ENCODE measurements at regions not wholly inside any gene's neighbourhood (a gene's known extent, or its start where the extent isn't known, plus 50 kb on each side); places are given as distances from the start of the nearest gene placed in this dataset.

- WGBS (ENCODE audit: extremely low coverage, insufficient read length, low lambda C conversion rate): no CpG with 5 or more reads among the region's 5 CpGs
- H3K79me2 ChIP-seq (ENCODE audit: insufficient read depth, low read length): no peaks in the 10 kb centered on the region
- no peak overlapping the region for H2AK5ac ChIP-seq (ENCODE audit: insufficient read length, low read length)
- H3K36me3 Mint-ChIP-seq (ENCODE audit: insufficient read depth in 1 of 3, low read depth in 3 of 3): no peaks in the 10 kb centered on the region
- H3K4me1 ChIP-seq (ENCODE audit: insufficient read depth, low read length): peaks cover 2% of the 10 kb centered on the region; the same call in 1 of the 2 replicates
- H3K18ac ChIP-seq (ENCODE audit: insufficient read length, low read depth, low read length): no peak overlapping the region
- H3K79me1 ChIP-seq (ENCODE audit: insufficient read depth, low read depth, low read length, poor library complexity, severe bottlenecking): no peaks in the 10 kb centered on the region
- H2BK20ac ChIP-seq (ENCODE audit: low read depth, low read length, poor library complexity, severe bottlenecking): no peak overlapping the region
- no peak overlapping the region for H2BK120ac ChIP-seq (ENCODE audit: low read depth, low read length, poor library complexity, severe bottlenecking)
- H4K5ac ChIP-seq (ENCODE audit: insufficient read length, low read depth, low read length): no peak overlapping the region
- no peak overlapping the region for H3K23ac ChIP-seq (ENCODE audit: insufficient read length, low read depth, low read length)
- no peak for TF ChIP-seq CTCF (conservative IDR thresholded peaks at IDR 0.05)
- no peaks in the 10 kb centered on the region for H3K27me3 ChIP-seq (ENCODE audit: insufficient read depth, low read length)
- DNase-seq: no peak
- no peak overlapping the region for H3K27ac ChIP-seq (ENCODE audit: insufficient read length, low read depth, low read length)
- H3T11ph ChIP-seq (ENCODE audit: low read length): no peak overlapping the region
- no peak overlapping the region for H2BK15ac ChIP-seq (ENCODE audit: low read depth, low read length)
- H4K20me1 ChIP-seq (ENCODE audit: control insufficient read depth, insufficient read depth, insufficient read length): no peaks in the 10 kb centered on the region
- H2AFZ ChIP-seq (ENCODE audit: low read length): no peak overlapping the region
- no peak overlapping the region for H3K9ac ChIP-seq (ENCODE audit: extremely low read depth, insufficient read length, low read length)
- H3K4me2 ChIP-seq (ENCODE audit: insufficient read depth, insufficient read length, low read length): no peak overlapping the region
- H3K14ac ChIP-seq (ENCODE audit: insufficient read depth, low read length): no peak overlapping the region
- H4K91ac ChIP-seq (ENCODE audit: insufficient read length, low read depth, low read length): no peak overlapping the region
- no peak overlapping the region for H3K27ac Mint-ChIP-seq
- H3K23me2 ChIP-seq (ENCODE audit: insufficient read length, low read depth, low read length, poor library complexity, severe bottlenecking): no peaks in the 10 kb centered on the region
- no peak overlapping the region for H4K8ac ChIP-seq (replicated peaks; ENCODE audit: insufficient read length, low read depth, low read length)
- no peak overlapping the region for H3K4me3 Mint-ChIP-seq
- no peaks in the 10 kb centered on the region for H3K9me3 Mint-ChIP-seq
- no peak overlapping the region for H3K56ac ChIP-seq (ENCODE audit: insufficient read length, low read depth, low read length)
- no peak overlapping the region for H2BK12ac ChIP-seq (ENCODE audit: insufficient read length, low read depth, low read length)
- H2BK5ac ChIP-seq (ENCODE audit: insufficient read length, low read length): no peak overlapping the region
- peaks cover 20% of the 10 kb centered on the region for H3K27me3 Mint-ChIP-seq (ENCODE audit: low read depth)
- peaks cover 11 to 14% of the 10 kb centered on the region in 2 experiments for H3K4me1 Mint-ChIP-seq
- H3K9me3 ChIP-seq (ENCODE audit: control insufficient read depth, low read depth, low read length): no peaks in the 10 kb centered on the region
- no peak overlapping the region for H3K4ac ChIP-seq (ENCODE audit: low read depth, low read length)
Observed at GRCh38 chr1:34606504-34606903, 148.3 kb upstream of the GJB5 start.

All from H9 (cell line).